Neural cell (in vitro differentiated cells): ENCODE measurements at regions not wholly inside any gene's neighbourhood (a gene's known extent, or its start where the extent isn't known, plus 50 kb on each side); places are given as distances from the start of the nearest gene placed in this dataset.

Experiments
- H2AFZ ChIP-seq: fragments of 200-600, 300-800 bp; sonication (generic), shearing (Covaris generic); 2 replicates; pipeline ENCODE4 v1.6.0; 2014; ENCODE audit warnings: low read depth, mild to moderate bottlenecking, antibody characterized with exemption, low read length, moderate library complexity
- H3F3A ChIP-seq: fragments of 200-600 bp; shearing (Covaris generic); 2 replicates; pipeline ENCODE4 v1.6.1; 2016; ENCODE audit warnings: mild to moderate bottlenecking, moderate library complexity, mixed read lengths, antibody characterized with exemption, low read length; ENCODE audit not compliant: insufficient read depth, poor library complexity, severe bottlenecking
- H3K27ac ChIP-seq: fragments of 200-600, 300-800 bp; sonication (generic), shearing (Covaris generic); 2 replicates; pipeline ENCODE4 v1.5.1; 2014; ENCODE audit warnings: mild to moderate bottlenecking, low read length, moderate library complexity
- H3K27me3 ChIP-seq: fragments of 300-800, 200-600 bp; sonication (generic), shearing (Covaris generic); 2 replicates; pipeline ENCODE4 v1.6.0; 2014; ENCODE audit warnings: mild to moderate bottlenecking, low read depth, low read length, moderate library complexity; ENCODE audit not compliant: insufficient read depth
- H3K36me3 ChIP-seq: fragments of 300-800, 200-600 bp; sonication (generic), shearing (Covaris generic); 2 replicates; pipeline ENCODE4 v1.5.1; 2014; ENCODE audit warnings: mild to moderate bottlenecking, antibody characterized with exemption, low read length, moderate library complexity; ENCODE audit not compliant: insufficient read depth
- H3K4me2 ChIP-seq: fragments of 300-800, 200-600 bp; sonication (generic), shearing (Covaris generic); 2 replicates; pipeline ENCODE4 v1.6.0; 2014; ENCODE audit warnings: mild to moderate bottlenecking, low read length
- H3K4me3 ChIP-seq: fragments of 300-800, 200-600 bp; sonication (generic), shearing (Covaris generic); 2 replicates; pipeline ENCODE4 v1.5.1; 2014; ENCODE audit warnings: mild to moderate bottlenecking, low read length, moderate library complexity
- H3K79me2 ChIP-seq: fragments of 200-600 bp; shearing (Covaris generic); replicated peaks from 2 replicates; pipeline ENCODE4 v1.6.0; 2014; ENCODE audit warnings: mild to moderate bottlenecking, low read length, moderate library complexity; ENCODE audit not compliant: insufficient read depth
- H3K9ac ChIP-seq: fragments of 300-800, 200-600 bp; sonication (generic), shearing (Covaris generic); 2 replicates; pipeline ENCODE4 v1.6.1; 2016; ENCODE audit warnings: mild to moderate bottlenecking, low read length, mixed read lengths
- H3K9me2 ChIP-seq: fragments of 200-600 bp; shearing (Covaris generic); 2 replicates; pipeline ENCODE4 v1.6.1; 2016; ENCODE audit warnings: mild to moderate bottlenecking, low read length, mixed read lengths; ENCODE audit not compliant: insufficient read depth
- H3K9me3 ChIP-seq: fragments of 200-600, 300-800 bp; sonication (generic), shearing (Covaris generic); 2 replicates; pipeline ENCODE4 v1.6.1; 2016; ENCODE audit warnings: mild to moderate bottlenecking, mixed run types, low read length, moderate library complexity, mixed read lengths
- H4K20me1 ChIP-seq: fragments of 200-600 bp; shearing (Covaris generic); 2 replicates; pipeline ENCODE4 v1.6.1; 2016; ENCODE audit warnings: mild to moderate bottlenecking, mixed run types; ENCODE audit not compliant: insufficient read depth
- EP300 ChIP-seq: fragments of 450-650 bp; conservative IDR thresholded peaks from 2 replicates; pipeline ENCODE4 v1.6.1; 2014; ENCODE audit warnings: antibody characterized with exemption, mild to moderate bottlenecking, moderate library complexity; ENCODE audit not compliant: poor library complexity, severe bottlenecking
- EZH2 ChIP-seq: fragments of 200-600, 300-800 bp; shearing (Covaris generic), sonication (generic); IDR thresholded peaks from 2 replicates; pipeline ENCODE4 v1.6.1; 2014; ENCODE audit warnings: antibody characterized with exemption, low read length, borderline replicate concordance, mild to moderate bottlenecking; ENCODE audit not compliant: insufficient read depth, poor library complexity, severe bottlenecking
- MXI1 ChIP-seq: fragments of 450-650 bp; conservative IDR thresholded peaks from 2 replicates; pipeline ENCODE4 v1.6.1; 2014; ENCODE audit warnings: antibody characterized with exemption, mild to moderate bottlenecking; ENCODE audit not compliant: poor library complexity, severe bottlenecking
- POLR2AphosphoS5 ChIP-seq: IDR thresholded peaks from 2 replicates; pipeline ENCODE4 v1.6.1; 2012
- RAD21 ChIP-seq: fragments of 450-650 bp; conservative IDR thresholded peaks from 2 replicates; pipeline ENCODE4 v1.6.1; 2014; ENCODE audit warnings: antibody characterized with exemption, mild to moderate bottlenecking, moderate library complexity
- SMC3 ChIP-seq: fragments of 450-650 bp; conservative IDR thresholded peaks from 2 replicates; pipeline ENCODE4 v1.6.1; 2014; ENCODE audit warnings: antibody characterized with exemption, mild to moderate bottlenecking, moderate library complexity; ENCODE audit not compliant: poor library complexity
- TAF1 ChIP-seq: IDR thresholded peaks from 2 replicates; pipeline ENCODE4 v1.6.1; 2012; ENCODE audit warnings: low read depth
- TF ChIP-seq, protein P1 (sequence below): IDR thresholded peaks from 2 replicates; pipeline ENCODE4 v1.6.1; 2012; ENCODE audit warnings: borderline replicate concordance
- TF ChIP-seq, protein P2 (sequence below): fragments of 450-650 bp; IDR thresholded peaks from 2 replicates; pipeline ENCODE4 v1.5.1; 2014; ENCODE audit warnings: antibody characterized with exemption, mild to moderate bottlenecking, moderate library complexity; ENCODE audit not compliant: poor library complexity, severe bottlenecking

DNA sequence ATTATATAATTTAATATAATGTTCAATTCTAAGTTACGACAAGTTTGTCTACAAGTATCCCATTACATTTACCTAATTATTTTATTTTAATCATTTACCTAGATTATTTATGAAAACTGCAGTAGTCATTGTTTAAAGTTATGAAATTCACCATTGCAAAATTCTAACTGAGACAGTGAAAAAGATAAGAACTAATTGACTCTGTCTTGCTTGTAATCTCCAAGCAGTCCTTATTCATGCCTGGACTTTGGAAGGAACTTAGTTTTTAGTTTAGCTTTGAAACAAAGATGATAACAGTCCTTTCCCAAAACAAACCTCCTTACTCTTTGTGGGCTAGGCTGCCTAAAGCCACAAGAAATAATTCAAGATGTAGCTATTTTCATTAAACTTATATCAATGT lies 165.0 kb downstream of the SUCNR1 start:
- Histone ChIP-seq H2AFZ (no peak overlapping the region), H3K4me3 (no peak overlapping the region), H3K4me2 (no peak overlapping the region), H3K27me3 (no peaks in the 10 kb centered on the region), H3K36me3 (no peaks in the 10 kb centered on the region), H3K9me3 (no peaks in the 10 kb centered on the region), H3K9ac (no peak overlapping the region), H4K20me1 (no peaks in the 10 kb centered on the region), H3K79me2 (no peaks in the 10 kb centered on the region), H3K9me2 (no peaks in the 10 kb centered on the region), H3F3A (no peaks in the 10 kb centered on the region), H3K27ac (no peak overlapping the region)
- TF ChIP-seq MXI1 (no peak), POLR2AphosphoS5 (no peak), SMC3 (no peak)
- TF ChIP-seq, protein P1, sequence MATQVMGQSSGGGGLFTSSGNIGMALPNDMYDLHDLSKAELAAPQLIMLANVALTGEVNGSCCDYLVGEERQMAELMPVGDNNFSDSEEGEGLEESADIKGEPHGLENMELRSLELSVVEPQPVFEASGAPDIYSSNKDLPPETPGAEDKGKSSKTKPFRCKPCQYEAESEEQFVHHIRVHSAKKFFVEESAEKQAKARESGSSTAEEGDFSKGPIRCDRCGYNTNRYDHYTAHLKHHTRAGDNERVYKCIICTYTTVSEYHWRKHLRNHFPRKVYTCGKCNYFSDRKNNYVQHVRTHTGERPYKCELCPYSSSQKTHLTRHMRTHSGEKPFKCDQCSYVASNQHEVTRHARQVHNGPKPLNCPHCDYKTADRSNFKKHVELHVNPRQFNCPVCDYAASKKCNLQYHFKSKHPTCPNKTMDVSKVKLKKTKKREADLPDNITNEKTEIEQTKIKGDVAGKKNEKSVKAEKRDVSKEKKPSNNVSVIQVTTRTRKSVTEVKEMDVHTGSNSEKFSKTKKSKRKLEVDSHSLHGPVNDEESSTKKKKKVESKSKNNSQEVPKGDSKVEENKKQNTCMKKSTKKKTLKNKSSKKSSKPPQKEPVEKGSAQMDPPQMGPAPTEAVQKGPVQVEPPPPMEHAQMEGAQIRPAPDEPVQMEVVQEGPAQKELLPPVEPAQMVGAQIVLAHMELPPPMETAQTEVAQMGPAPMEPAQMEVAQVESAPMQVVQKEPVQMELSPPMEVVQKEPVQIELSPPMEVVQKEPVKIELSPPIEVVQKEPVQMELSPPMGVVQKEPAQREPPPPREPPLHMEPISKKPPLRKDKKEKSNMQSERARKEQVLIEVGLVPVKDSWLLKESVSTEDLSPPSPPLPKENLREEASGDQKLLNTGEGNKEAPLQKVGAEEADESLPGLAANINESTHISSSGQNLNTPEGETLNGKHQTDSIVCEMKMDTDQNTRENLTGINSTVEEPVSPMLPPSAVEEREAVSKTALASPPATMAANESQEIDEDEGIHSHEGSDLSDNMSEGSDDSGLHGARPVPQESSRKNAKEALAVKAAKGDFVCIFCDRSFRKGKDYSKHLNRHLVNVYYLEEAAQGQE, result no peak

DNA sequence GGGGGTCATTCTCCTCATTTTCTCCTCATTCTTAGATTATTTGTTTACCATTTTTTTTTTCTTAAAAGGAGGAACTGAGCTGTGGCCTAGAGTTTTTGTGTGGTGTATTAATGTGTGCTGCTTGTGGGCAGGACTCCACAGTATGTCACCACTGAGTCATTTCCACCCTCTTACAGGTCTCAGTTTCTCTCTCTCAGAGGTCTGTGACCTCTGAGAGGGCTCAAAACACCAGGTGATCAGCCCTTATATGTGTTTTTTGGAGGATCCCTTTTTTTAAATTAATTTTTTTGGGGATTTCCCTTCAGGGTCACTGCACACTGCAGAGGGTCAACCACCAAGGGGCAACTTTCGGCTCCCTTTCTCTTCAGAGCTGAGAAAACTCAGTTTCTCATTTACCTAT lies 166.4 kb downstream of the SUCNR1 start:
- Histone ChIP-seq H3F3A (no peaks in the 10 kb centered on the region), H4K20me1 (no peaks in the 10 kb centered on the region), H3K79me2 (no peaks in the 10 kb centered on the region), H3K36me3 (no peaks in the 10 kb centered on the region), H3K9me3 (no peaks in the 10 kb centered on the region), H3K27me3 (no peaks in the 10 kb centered on the region), H3K4me2 (no peak overlapping the region), H3K9ac (no peak overlapping the region), H3K4me3 (no peak overlapping the region), H2AFZ (no peak overlapping the region), H3K9me2 (no peaks in the 10 kb centered on the region), H3K27ac (no peak overlapping the region)
- TF ChIP-seq TAF1 (no peak), MXI1 (no peak), POLR2AphosphoS5 (no peak), EP300 (no peak), RAD21 (no peak), EZH2 (no peak), SMC3 (no peak)
- TF ChIP-seq, protein P1, result no peak
- TF ChIP-seq, protein P2, sequence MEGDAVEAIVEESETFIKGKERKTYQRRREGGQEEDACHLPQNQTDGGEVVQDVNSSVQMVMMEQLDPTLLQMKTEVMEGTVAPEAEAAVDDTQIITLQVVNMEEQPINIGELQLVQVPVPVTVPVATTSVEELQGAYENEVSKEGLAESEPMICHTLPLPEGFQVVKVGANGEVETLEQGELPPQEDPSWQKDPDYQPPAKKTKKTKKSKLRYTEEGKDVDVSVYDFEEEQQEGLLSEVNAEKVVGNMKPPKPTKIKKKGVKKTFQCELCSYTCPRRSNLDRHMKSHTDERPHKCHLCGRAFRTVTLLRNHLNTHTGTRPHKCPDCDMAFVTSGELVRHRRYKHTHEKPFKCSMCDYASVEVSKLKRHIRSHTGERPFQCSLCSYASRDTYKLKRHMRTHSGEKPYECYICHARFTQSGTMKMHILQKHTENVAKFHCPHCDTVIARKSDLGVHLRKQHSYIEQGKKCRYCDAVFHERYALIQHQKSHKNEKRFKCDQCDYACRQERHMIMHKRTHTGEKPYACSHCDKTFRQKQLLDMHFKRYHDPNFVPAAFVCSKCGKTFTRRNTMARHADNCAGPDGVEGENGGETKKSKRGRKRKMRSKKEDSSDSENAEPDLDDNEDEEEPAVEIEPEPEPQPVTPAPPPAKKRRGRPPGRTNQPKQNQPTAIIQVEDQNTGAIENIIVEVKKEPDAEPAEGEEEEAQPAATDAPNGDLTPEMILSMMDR, result no peak
